ENCODE measurements at regions not wholly inside any gene's neighbourhood (a gene's known extent, or its start where the extent isn't known, plus 50 kb on each side); places are given as distances from the start of the nearest gene placed in this dataset.

DNA sequence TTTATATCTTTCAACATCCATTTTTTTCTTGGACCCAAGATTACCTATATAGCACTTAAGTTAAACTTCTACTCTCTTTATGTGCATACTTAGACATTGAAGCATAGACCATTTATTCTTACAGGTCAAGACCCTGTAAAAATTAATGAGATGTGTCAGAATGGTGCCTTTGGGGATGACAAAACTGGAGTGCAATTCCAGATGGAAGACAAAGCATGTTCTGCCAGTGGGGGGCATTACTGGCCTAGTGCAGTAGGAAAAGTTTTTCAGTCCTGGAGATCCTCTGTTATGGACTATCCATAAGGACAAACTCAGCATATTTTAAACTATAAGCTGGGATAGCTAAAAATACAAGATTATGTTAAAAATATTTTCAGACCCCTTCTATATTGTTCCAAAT is 57.8 kb upstream of the MMADHC start:
- ChIA-PET POLR2A (ENCODE audit: low non-redundant PET) (no interaction called here), CTCF (no interaction called here)
- TF ChIP-seq CTCF (conservative IDR thresholded peaks at IDR 0.05; ENCODE audit: low read depth), result no peak
- H3K27ac ChIP-seq, result no peak overlapping the region
- no peak for DNase-seq (ENCODE audit: low spot score)

Data from RWPE1 (cell line).